GM12872 (cell line): ENCODE measurements at regions not wholly inside any gene's neighbourhood (a gene's known extent, or its start where the extent isn't known, plus 50 kb on each side); places are given as distances from the start of the nearest gene placed in this dataset.

ENCODE experiments used
- CTCF ChIP-seq: IDR thresholded peaks from 3 replicates; pipeline ENCODE4 v1.5.1; 2011; ENCODE audit warnings: low read depth, mild to moderate bottlenecking, low read length, moderate library complexity; ENCODE audit not compliant: insufficient read depth

- no peak for TF ChIP-seq CTCF
Observed at GRCh38 chr1:72759486-72759885, 477.1 kb upstream of the NEGR1 start.

- no peak for TF ChIP-seq CTCF
Observed at GRCh38 chr1:72757843-72758242, 475.5 kb upstream of the NEGR1 start.

GRCh38 chr1:72745413-72745812 is 463.1 kb upstream of the NEGR1 start:
- no peak for TF ChIP-seq CTCF

- no peak for TF ChIP-seq CTCF
Observed at GRCh38 chr1:72734415-72734814, 452.1 kb upstream of the NEGR1 start.

GRCh38 chr1:72724951-72725861 is 442.9 kb upstream of the NEGR1 start:
- TF ChIP-seq CTCF = no peak

- no peak for TF ChIP-seq CTCF
Observed at GRCh38 chr1:72705921-72706320, 423.6 kb upstream of the NEGR1 start.

- TF ChIP-seq CTCF = no peak
Observed at GRCh38 chr1:72704841-72705477, 422.6 kb upstream of the NEGR1 start.
